Jurkat, Clone E6-1 (cell line): ENCODE measurements at regions not wholly inside any gene's neighbourhood (a gene's known extent, or its start where the extent isn't known, plus 50 kb on each side); places are given as distances from the start of the nearest gene placed in this dataset.

Experiments used
- DNase-seq: peaks from one replicate; pipeline ENCODE4 v3.0.0-alpha.2; 2011; ENCODE audit warnings: low read depth, low spot score
- H3K4me3 ChIP-seq: 2 replicates; pipeline ENCODE4 v1.5.1; 2011; ENCODE audit warnings: mild to moderate bottlenecking, low read length, control low read depth, moderate library complexity

GRCh38 chr11:82676483-82677094 is 57.1 kb downstream of the FAM181B start:
- no peak for DNase-seq

GRCh38 chr11:82675838-82676237 is 57.8 kb downstream of the FAM181B start:
- DNase-seq, result no peak
- no peak overlapping the region for H3K4me3 ChIP-seq

More at GRCh38 chr11:82676483-82677094, 57.1 kb downstream of the FAM181B start:
- no peak overlapping the region for H3K4me3 ChIP-seq

GRCh38 chr11:82673631-82674030 is 60.0 kb downstream of the FAM181B start:
- DNase-seq, result no peak
- no peak overlapping the region for H3K4me3 ChIP-seq

- DNase-seq, result no peak
- H3K4me3 ChIP-seq, result no peak overlapping the region
These were observed 62.2 kb downstream of the FAM181B start for GRCh38 chr11:82671451-82671850.

GRCh38 chr11:82663535-82663934 is 70.1 kb downstream of the FAM181B start:
- H3K4me3 ChIP-seq, result no peak overlapping the region
- no peak for DNase-seq

- DNase-seq, result no peak
- no peak overlapping the region for H3K4me3 ChIP-seq
These were observed 79.9 kb downstream of the FAM181B start for GRCh38 chr11:82653752-82654151.

GRCh38 chr11:82639251-82639650 is 94.4 kb downstream of the FAM181B start:
- H3K4me3 ChIP-seq, result no peak overlapping the region

GRCh38 chr11:82636615-82637014 is 97.0 kb downstream of the FAM181B start:
- H3K4me3 ChIP-seq, result no peak overlapping the region
- DNase-seq, result no peak

More at GRCh38 chr11:82639251-82639650, 94.4 kb downstream of the FAM181B start:
- DNase-seq, result no peak

- no peak overlapping the region for H3K4me3 ChIP-seq
- no peak for DNase-seq
These were observed 99.6 kb downstream of the FAM181B start for GRCh38 chr11:82634091-82634490.

GRCh38 chr11:82631722-82632630 is 101.7 kb downstream of the FAM181B start:
- peak; percentile 77 for DNase-seq
- H3K4me3 ChIP-seq, result no peak overlapping the region

- H3K4me3 ChIP-seq, result no peak overlapping the region
- no peak for DNase-seq
These were observed 123.0 kb downstream of the FAM181B start for GRCh38 chr11:82610671-82611070.

GRCh38 chr11:82606738-82607137 is 126.9 kb downstream of the FAM181B start:
- DNase-seq, result no peak
- no peak overlapping the region for H3K4me3 ChIP-seq

GRCh38 chr11:82601711-82602110 is 132.0 kb downstream of the FAM181B start:
- no peak for DNase-seq
- no peak overlapping the region for H3K4me3 ChIP-seq

GRCh38 chr11:82599836-82600235 is 133.8 kb downstream of the FAM181B start:
- H3K4me3 ChIP-seq, result no peak overlapping the region
- DNase-seq, result no peak

GRCh38 chr11:82586581-82586980 is 147.1 kb downstream of the FAM181B start:
- H3K4me3 ChIP-seq, result no peak overlapping the region
- DNase-seq, result no peak

- no peak for DNase-seq
- no peak overlapping the region for H3K4me3 ChIP-seq
These were observed 156.4 kb downstream of the FAM181B start for GRCh38 chr11:82577246-82577645.

- no peak for DNase-seq
- no peak overlapping the region for H3K4me3 ChIP-seq
These were observed 172.8 kb downstream of the FAM181B start for GRCh38 chr11:82560836-82561235.

- no peak for DNase-seq
- H3K4me3 ChIP-seq, result no peak overlapping the region
These were observed 174.1 kb downstream of the FAM181B start for GRCh38 chr11:82559609-82560008.

- no peak for DNase-seq
- no peak overlapping the region for H3K4me3 ChIP-seq
These were observed 176.4 kb downstream of the FAM181B start for GRCh38 chr11:82557274-82557673.

GRCh38 chr11:82556210-82556609 is 177.5 kb downstream of the FAM181B start:
- no peak for DNase-seq
- no peak overlapping the region for H3K4me3 ChIP-seq
